Sciatic nerve (tissue), 2 donors: ENCODE measurements at regions not wholly inside any gene's neighbourhood (a gene's known extent, or its start where the extent isn't known, plus 50 kb on each side); places are given as distances from the start of the nearest gene placed in this dataset.
"Not testable (repeated sequence)": the region's sequence is repeated elsewhere in the genome, so short reads cannot be mapped to it uniquely, and the experiment has no call there.

Experiments used
- ATAC-seq: fragments of 200-7000 bp; cut with Tn5 transposase; one replicate; pipeline ENCODE4 v1.9.1; 2020; ENCODE audit warnings: mild to moderate bottlenecking, moderate library complexity
- DNase-seq: peaks from one replicate; pipeline ENCODE4 v3.0.0-alpha.2; 2020; ENCODE audit warnings: low spot score
- intact Hi-C: fragments of 100-400 bp; cut with DNase I; formaldehyde crosslinking; loops from one replicate; pipeline ENCODE4 v1.14.2; 2022
- donor health status: DM: no; HTN: no; CAD: no.
- donor health status: DM: no; HTN: no; CAD: no.

DNA sequence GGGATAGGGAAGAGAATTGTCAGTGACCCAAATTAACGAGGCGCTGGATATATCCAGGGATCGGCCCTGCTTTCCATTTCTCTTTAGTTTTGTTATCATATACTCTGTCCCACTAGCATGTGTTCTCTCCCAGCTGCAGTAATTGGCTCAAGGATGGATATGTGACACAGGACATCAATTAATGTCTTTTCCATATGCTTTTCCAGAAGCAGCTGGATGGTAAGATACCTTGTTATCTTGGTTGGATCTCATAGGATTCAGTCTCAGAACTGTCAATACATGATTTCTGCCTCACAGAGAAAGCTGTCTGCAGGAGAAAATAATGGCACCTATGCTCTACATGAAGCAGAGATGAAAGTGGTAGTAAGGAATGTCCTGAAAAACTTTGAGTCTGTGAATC is 157.1 kb upstream of the SPRY2 start:
- intact Hi-C loops = no loop called here
- ATAC-seq = no peak

DNA sequence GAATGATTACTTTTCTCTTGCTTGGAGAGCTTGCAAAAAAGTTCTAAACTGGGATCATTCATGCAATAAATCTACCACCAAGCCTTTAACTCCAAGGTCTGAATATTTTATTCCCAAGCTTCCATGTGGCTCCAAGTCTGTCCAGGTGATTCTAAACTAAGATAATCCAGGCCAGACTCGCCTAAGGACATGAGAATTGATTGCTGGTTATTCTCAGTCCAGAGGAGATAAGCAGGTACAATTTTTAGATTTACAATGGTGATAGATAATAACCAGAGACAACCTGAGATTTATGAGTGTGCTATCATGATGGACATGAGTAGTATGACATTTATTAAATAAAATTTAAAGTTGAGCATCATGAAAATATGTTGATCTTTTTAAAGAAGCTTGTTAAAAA is 156.5 kb upstream of the SPRY2 start:
- intact Hi-C loops = no loop called here

More for the DNA sequence above, 157.1 kb upstream of the SPRY2 start:
- DNase-seq = no peak

DNA sequence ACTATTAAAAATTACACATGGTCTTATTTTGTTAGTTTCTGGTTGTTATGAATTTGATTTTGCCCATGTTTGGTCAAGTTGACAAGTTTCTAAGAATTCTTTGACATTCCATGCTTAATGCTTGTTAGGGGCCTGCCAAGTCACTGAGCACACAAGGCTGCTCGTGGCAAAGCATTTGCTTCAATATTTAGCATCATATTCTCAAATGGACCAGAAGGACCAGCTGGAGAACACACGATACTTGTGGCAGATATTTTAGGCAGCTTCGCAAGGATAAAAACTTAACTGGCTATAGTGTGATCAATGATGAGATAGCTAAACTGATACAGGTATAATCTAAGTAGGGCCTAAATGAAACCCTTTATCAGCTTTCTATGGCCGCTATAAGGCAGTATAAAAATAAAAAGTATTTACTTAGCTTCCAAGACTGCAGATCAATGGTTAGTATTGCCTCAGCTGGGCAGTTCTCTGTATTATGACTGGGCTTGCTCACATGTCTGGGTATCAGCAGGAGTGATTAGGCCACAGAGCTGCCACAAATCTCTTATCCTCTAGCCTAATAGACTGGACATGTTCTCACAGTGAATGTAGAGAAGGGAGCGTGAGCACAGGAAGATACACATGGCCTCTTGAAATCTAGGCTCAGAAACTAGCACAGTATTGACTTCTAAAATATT is 155.9 kb upstream of the SPRY2 start:
- intact Hi-C loops = no loop called here
- ATAC-seq = no peak
- no peak for DNase-seq

More for the DNA sequence above, 156.5 kb upstream of the SPRY2 start:
- ATAC-seq = no peak
- no peak for DNase-seq

DNA sequence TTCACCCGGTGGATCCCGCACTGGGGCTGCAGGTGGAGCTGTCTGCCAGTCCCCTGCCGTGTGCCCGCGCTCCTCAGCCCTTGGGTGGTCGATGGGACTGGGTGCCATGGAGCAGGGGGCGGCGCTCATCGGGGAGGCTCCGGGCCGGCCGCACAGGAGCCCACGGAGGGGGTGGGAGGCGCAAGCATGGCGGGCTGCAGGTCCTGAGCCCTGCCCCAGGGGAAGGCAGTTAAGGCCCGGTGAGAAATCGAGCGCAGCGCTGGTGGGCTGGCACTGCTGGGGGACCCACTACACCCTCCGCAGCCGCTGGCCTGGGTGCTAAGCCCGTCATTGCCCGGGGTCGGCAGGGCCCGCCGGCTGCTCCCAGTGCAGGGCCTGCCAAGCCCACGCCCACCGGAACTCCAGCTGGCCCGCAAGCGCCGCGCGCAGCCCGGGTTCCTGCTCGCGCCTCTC is 149.6 kb upstream of the SPRY2 start:
- DNase-seq, ATAC-seq, intact Hi-C loops: not testable (repeated sequence)

DNA sequence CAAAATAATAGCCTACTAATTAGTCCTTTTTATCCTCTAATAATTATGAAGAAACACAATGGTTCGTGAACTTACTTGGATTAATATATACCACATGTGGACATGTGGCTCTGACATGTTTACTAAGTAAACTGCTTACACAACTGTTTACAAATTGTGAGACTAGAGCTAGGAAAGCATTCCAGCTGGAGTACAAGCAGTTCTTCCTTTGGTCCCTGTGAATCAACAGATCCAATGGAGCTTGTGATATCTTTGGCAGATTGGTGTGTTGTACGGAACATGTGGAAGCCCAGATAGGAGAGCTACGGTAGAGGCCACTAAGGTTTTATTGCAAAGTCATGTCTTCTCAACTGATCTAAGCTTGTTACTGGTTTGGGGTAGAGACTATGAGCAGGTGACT is 145.5 kb upstream of the SPRY2 start:
- ATAC-seq (no peak), DNase-seq (no peak)
- intact Hi-C loops = no loop called here

DNA sequence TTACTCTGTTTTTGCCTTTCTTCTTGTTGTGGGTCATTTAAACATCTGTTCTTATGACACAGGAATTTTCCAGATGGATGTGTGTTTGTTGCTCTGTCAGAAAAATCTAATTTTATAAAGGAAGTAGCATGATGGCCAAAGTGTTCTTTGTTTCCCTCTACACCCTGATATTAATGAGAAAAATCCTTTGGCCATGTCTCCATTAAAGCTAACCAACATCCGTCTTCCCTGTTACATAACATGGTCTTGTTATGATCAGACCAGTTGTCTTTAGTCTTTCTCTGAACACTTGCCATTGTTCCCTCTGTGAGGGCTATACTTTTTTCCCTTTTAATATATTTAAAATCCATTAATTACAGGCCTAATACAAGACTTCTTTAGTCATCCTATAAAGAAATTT is 142.2 kb upstream of the SPRY2 start:
- no peak for DNase-seq
- no peak for ATAC-seq
- intact Hi-C loops = no loop called here

DNA sequence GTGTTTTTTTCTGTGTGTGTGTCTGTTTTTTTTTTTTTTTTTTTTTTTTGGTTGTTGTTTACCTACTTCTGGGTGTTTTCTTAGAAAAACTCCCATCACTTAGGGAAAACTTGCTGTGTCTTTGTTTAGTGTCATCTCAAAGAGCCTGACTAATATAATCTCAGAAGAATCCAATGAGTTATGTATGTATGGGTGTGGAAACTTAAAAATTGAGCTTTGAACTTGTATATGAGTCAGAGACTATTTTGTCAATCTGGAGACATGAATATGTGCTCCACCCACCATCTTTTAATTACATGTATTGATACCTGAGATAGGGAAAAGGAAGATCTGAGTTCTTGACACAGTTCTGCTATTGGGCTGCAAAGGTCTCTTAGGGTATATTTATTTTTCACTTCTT is 140.7 kb upstream of the SPRY2 start:
- ATAC-seq (no peak), DNase-seq (no peak)
- intact Hi-C loops = no loop called here

DNA sequence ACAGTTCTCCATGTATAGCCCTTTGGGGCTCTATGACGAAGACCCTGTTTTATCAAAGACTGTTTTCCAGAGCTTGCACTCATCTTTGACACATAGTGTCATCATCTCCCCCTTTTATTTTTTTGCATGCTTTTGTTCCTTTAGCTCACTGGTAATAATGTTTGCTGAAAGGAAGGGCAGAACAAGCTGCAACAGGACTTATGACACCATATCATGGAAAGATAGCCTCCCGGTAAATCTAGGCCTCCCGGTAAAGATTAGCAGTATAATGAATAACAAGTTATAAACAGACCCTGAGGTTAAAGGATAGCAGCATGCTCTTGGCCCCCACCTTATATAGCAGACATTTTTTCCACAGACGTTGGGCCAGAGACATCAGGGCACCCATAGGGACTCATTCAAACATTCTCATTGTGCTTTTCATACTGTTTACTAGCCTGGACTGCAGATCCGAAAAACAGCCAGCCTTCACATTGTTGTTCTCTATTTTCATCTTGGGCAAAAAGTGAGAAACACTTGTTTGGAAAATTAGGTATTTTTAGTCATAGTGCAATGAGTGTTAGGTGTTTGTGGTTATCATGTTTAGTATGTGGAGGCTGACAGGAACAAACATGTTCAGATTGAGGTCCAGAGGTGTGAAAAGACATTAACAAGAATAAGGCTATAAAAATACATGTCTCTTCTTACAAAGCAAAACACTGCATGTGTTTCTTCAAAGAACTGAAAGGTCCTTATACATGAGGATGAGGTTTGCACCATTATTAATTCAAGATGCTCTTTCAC is 136.9 kb upstream of the SPRY2 start:
- DNase-seq = no peak
- ATAC-seq = peak; percentile 38
- intact Hi-C loops = no loop called here

DNA sequence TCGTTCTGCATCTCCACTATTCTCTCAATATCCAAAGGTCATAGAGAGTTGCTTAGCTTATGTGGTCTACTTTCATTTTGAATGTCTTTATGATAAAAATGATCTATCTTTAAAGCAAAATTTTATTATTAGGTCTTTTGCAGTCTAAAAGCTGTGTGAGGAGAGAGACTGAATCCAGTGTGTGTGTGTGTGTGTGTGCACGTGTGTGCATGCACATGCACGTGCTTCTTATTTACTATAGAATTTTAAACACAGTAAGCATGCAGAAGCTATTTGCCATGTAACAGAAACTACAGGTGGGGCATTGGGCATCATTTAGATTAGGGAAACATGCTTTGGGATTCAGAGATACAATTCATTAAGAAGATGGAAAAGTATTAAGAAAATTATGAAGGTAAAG is 136.0 kb upstream of the SPRY2 start:
- intact Hi-C loops = no loop called here
- ATAC-seq (no peak), DNase-seq (no peak)

DNA sequence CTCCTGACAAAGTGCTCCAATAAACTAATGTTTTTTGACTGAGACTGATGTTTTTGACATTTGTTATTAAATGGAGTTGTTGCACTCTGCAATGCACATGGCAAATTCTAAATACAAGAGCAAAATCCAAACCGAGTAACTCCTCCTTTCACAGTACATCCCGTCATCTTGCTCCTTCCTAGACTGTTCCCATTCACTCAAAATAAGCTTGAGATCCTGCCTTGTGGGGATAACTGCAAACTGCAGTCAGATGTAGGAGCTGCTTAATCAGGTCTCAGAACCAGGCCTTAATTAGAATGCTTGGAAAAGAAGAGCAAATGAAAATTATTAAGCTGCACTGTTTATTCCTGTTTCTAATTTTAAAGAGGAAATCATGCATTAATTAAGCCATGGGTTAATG is 134.8 kb upstream of the SPRY2 start:
- ATAC-seq (no peak), DNase-seq (no peak)
- intact Hi-C loops = no loop called here

DNA sequence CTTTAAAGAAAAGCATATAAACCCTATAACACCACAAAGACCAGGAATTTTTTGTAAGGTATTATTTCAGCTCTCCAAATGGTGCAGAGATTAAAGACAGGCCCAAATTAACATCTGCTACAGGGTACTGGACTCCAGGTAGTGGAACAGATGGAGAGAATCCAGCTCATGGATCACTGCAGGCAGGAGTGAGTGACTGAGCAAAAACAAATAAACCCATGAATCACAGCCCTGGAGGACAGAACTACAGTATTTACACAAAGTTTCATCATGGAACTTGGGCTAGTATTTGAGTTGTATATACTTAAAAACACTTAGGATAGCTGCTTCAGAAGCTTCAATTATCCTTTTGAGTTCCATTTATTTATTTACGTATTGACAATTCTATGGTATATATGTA is 132.8 kb upstream of the SPRY2 start:
- DNase-seq (no peak), ATAC-seq (no peak)
- intact Hi-C loops = no loop called here

DNA sequence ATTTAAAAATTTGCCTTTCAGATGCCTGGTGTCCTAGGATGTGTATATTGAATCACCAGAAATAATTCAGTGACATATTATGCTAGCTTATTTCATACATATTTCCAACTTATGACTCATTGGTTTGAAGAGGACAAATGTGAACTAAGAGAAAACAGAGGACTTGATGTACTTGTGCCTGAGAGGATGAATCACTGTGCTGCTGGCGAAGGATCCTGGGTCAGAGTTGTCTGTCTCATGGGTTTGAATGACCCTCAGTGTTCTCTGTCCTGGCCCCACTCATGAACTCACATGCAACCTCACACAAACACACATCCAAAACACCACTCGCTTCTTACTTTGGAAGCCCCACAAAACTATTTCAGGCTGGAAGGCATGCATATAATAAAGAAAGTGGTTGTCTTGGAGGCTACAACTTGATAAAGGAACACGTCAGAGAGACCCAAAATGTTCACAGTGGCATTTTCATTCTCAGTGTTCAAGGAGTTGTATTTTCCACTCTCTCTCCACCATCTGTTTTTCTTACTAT is 129.0 kb upstream of the SPRY2 start:
- peak; percentile 74 for DNase-seq

DNA sequence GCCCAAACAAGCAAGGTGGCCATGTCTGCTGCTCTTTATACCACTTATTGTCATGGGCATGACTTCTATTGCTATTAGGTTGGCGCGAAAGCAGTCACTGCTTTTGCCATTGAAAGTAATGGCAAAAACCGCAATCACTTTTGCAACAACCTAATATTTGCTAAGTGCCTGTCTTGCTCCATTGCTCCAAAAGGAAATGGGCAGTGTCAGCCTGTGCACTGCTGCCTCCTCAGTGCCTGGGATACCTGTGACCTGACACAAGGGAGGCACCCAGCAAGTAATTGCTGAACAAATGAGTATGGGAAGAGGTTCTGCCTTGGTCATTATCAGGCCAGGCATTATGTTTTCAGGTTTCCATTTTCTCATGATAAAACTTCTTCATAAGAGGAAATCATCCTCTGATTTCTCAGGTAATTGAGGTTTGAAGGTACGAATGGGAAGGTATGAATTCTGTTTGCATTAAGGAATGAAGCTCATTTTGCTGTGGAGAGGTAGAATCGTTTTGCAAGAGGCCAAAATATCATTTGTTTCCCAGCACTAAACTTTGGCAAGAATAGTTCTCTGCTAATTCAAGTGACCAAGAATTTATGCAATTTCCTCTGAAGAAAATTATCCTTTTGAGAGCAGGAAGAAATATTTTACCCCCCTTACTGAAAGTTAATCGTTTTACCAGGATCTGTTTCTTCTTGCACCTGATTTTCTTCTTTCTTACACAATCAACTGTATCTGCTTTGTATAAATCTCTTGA is 128.4 kb upstream of the SPRY2 start:
- DNase-seq (no peak), ATAC-seq (peak; percentile 77)
- intact Hi-C loops = no loop called here

More for the DNA sequence above, 129.0 kb upstream of the SPRY2 start:
- ATAC-seq = peak; percentile 99
- intact Hi-C loops = no loop called here

DNA sequence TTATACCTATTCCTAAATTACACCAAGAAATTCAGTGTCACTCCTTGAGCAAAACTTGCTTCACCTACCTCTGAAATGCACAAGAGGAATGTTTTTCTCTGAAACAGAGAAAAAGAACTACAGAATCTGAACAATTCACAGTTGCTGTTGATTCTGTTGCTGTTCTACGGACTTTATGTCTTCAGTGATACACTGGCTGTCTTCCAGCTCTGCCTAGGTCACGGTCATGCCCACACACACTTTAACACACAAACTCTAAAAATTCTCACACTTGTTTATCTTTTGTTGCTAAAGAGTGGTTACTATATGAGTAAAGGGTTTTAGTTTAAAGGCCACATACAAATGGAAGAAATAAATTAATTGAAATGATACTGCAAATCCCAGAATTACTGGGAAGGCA is 124.4 kb upstream of the SPRY2 start:
- intact Hi-C loops = no loop called here
- no peak for ATAC-seq
- DNase-seq = no peak

DNA sequence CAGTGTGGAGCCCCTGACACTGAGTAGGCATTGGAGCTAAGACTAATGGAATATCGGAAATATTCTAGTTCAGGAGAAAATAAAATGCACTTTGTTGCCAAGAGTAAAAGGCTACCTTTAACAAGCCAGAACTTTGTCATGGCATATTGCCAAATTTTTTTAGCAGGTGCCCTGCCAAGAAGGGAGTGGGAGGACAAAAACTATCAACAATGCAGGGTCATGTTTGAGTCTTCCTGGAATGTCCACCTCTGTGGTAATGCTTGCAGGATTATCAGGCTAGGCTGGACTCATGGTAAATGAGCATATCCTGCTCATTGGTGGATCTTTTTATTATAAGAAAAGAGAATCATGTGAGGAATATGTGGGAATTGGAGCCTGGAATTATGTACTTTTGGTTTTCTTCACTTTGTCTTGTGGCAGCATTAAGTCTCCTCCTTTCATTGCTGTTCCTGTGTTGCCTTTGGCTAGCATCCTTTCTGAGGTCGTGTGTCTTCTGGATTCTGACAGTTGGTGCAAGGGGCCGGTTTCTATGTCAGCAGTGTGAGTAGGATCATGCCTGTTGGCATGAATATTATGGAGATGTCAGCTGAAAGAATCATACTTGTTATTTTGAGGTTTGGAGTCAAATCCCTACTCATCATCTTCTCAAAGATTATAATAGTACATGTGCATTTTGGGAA is 122.9 kb upstream of the SPRY2 start:
- DNase-seq (no peak), ATAC-seq (peak; percentile 93)
- intact Hi-C loops = no loop called here

DNA sequence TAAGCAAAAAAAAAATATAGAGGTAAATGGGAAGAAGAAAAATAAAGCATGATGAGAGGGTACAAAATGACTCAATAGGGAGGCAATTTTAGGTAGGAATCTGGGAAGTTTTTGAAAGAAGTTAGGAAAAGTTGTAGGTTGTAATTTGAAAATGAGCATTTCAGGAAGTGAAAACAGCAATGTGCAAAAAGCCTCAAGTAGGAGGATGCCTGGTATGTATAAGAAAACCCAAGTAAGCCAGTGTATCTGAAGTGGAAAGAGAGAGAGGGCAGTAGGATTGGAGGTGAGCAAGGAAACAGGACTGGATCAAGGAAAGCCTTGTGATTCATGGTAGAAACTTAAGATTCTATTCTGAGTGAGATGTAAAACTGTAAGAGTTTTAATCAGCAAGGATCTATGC is 121.6 kb upstream of the SPRY2 start:
- DNase-seq (no peak), ATAC-seq (no peak)
- intact Hi-C loops = no loop called here

DNA sequence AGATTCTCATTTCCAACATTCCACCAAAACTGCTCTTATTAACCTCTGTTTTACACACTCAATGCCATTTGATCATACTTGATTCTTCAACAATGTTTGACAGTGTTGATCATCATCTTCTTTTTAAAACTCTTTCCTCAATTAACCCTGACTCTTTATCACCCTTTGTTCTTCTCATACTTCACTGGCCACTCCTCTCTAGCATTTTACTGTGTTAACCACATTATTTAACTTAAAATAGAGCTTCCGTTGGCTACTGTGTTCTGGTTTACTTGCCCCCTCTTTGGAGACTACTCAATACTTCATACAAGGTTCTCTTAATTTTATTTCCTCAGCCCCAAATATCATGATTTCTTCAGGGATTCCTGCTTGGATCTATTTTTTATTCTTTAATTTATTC is 121.1 kb upstream of the SPRY2 start:
- no peak for DNase-seq
- intact Hi-C loops = no loop called here
- no peak for ATAC-seq

DNA sequence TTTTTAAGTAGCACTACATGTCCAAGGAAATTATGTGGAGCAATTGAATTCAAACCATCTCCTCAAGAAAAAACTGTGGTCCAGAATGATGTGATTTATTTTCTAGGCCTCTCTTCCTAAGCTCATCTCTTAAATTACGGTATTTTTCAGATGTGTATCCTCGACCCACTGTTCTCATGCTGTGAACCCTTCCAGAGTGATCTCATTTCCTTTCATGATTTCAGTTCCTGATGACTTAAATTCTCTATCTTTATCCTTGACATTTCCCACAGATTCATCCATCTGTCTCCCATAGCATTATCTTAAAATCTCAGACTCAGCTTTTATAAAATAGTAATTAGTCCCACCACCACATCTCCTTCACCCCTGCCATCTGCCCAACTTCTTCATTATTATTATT is 117.6 kb upstream of the SPRY2 start:
- intact Hi-C loops = no loop called here
- ATAC-seq = no peak
- no peak for DNase-seq

DNA sequence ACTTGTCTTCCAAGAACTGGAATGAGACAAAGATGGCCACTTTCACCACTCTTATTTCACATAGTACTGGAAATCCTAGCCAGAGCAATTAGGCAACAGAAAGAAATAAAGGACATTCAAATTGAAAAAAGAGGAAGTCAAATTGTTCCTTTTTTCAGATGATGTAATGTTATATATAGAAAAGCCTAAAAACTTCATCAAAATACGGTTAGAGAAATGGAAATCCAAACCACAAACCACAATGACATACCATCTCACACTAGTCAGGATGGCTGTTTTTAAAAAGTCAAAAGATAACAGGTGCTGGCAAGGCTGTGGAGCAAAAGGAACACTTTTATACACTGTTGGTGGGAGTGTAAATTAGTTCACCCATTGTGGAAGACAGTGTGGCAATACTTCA is 113.3 kb upstream of the SPRY2 start:
- DNase-seq (no peak), ATAC-seq (no peak)
- intact Hi-C loops = no loop called here
